NCI-H2081 treated with DMSO at 0.1 percent for 48 hours (cell line): ENCODE measurements at regions not wholly inside any gene's neighbourhood (a gene's known extent, or its start where the extent isn't known, plus 50 kb on each side); places are given as distances from the start of the nearest gene placed in this dataset.
"Not testable (repeated sequence)": the region's sequence is repeated elsewhere in the genome, so short reads cannot be mapped to it uniquely, and the experiment has no call there.

Source experiments
- DNase-seq: peaks from one replicate; lab custom pipeline; 2025; lab: John Stamatoyannopoulos, UW

GRCh38 chr20:51123887-51124286 is 101.0 kb upstream of the KCNG1 start:
- not testable (repeated sequence) for DNase-seq

- DNase-seq: no peak
Observed at GRCh38 chr20:51122931-51123658, 100.2 kb upstream of the KCNG1 start.

- DNase-seq: no peak
Observed at GRCh38 chr20:51121901-51122412, 99.0 kb upstream of the KCNG1 start.

- DNase-seq: no peak
Observed at GRCh38 chr20:51121272-51121671, 98.4 kb upstream of the KCNG1 start.

GRCh38 chr20:51120868-51121267 is 98.0 kb upstream of the KCNG1 start:
- DNase-seq: no peak

- no peak for DNase-seq
Observed at GRCh38 chr20:51120438-51120837, 97.5 kb upstream of the KCNG1 start.

- no peak for DNase-seq
Observed at GRCh38 chr20:51119914-51120313, 97.0 kb upstream of the KCNG1 start.

GRCh38 chr20:51118985-51119527 is 96.1 kb upstream of the KCNG1 start:
- no peak for DNase-seq

- DNase-seq: no peak
Observed at GRCh38 chr20:51118216-51118615, 95.3 kb upstream of the KCNG1 start.

GRCh38 chr20:51116765-51117686 is 94.1 kb upstream of the KCNG1 start:
- DNase-seq: no peak

GRCh38 chr20:51111290-51111689 is 88.4 kb upstream of the KCNG1 start:
- DNase-seq: no peak

- DNase-seq: no peak
Observed at GRCh38 chr20:51108638-51109363, 85.9 kb upstream of the KCNG1 start.

GRCh38 chr20:51106011-51106410 is 83.1 kb upstream of the KCNG1 start:
- no peak for DNase-seq

- no peak for DNase-seq
Observed at GRCh38 chr20:51104960-51105920, 82.3 kb upstream of the KCNG1 start.

- DNase-seq: no peak
Observed at GRCh38 chr20:51100617-51101016, 77.7 kb upstream of the KCNG1 start.

- DNase-seq: no peak
Observed at GRCh38 chr20:51098284-51098810, 75.4 kb upstream of the KCNG1 start.

GRCh38 chr20:51097351-51098120 is 74.6 kb upstream of the KCNG1 start:
- no peak for DNase-seq

GRCh38 chr20:51096582-51097267 is 73.8 kb upstream of the KCNG1 start:
- no peak for DNase-seq
